ENCODE measurements at regions not wholly inside any gene's neighbourhood (a gene's known extent, or its start where the extent isn't known, plus 50 kb on each side); places are given as distances from the start of the nearest gene placed in this dataset.
"Not testable (repeated sequence)": the region's sequence is repeated elsewhere in the genome, so short reads cannot be mapped to it uniquely, and the experiment has no call there.

GRCh38 chr14:56000846-56001245 lies 117.4 kb upstream of the PELI2 start:
- no peak for DNase-seq

- no peak for DNase-seq
Measured at GRCh38 chr14:56002342-56002741, 115.9 kb upstream of the PELI2 start.

- DNase-seq: no peak
Measured at GRCh38 chr14:56002876-56003625, 115.2 kb upstream of the PELI2 start.

- no peak for DNase-seq
Measured at GRCh38 chr14:56004323-56004722, 113.9 kb upstream of the PELI2 start.

GRCh38 chr14:56004786-56005185 lies 113.4 kb upstream of the PELI2 start:
- DNase-seq: no peak

- no peak for DNase-seq
Measured at GRCh38 chr14:56005191-56006053, 112.8 kb upstream of the PELI2 start.

- DNase-seq: not testable (repeated sequence)
Measured at GRCh38 chr14:56007491-56007890, 110.7 kb upstream of the PELI2 start.

GRCh38 chr14:56008150-56008549 lies 110.1 kb upstream of the PELI2 start:
- DNase-seq: no peak

- DNase-seq: not testable (repeated sequence)
Measured at GRCh38 chr14:56008661-56009060, 109.5 kb upstream of the PELI2 start.

- no peak for DNase-seq
Measured at GRCh38 chr14:56023661-56024081, 94.5 kb upstream of the PELI2 start.

GRCh38 chr14:56025191-56025590 lies 93.0 kb upstream of the PELI2 start:
- DNase-seq: no peak

- no peak for DNase-seq
Measured at GRCh38 chr14:56026506-56026905, 91.7 kb upstream of the PELI2 start.

GRCh38 chr14:56027421-56027820 lies 90.8 kb upstream of the PELI2 start:
- no peak for DNase-seq

GRCh38 chr14:56027916-56028712 lies 90.1 kb upstream of the PELI2 start:
- DNase-seq: no peak

GRCh38 chr14:56036353-56036752 lies 81.9 kb upstream of the PELI2 start:
- DNase-seq: no peak

GRCh38 chr14:56040121-56040520 lies 78.1 kb upstream of the PELI2 start:
- no peak for DNase-seq

- no peak for DNase-seq
Measured at GRCh38 chr14:56044196-56044595, 74.0 kb upstream of the PELI2 start.

- no peak for DNase-seq
Measured at GRCh38 chr14:56046546-56046945, 71.7 kb upstream of the PELI2 start.

- no peak for DNase-seq
Measured at GRCh38 chr14:56046996-56047395, 71.2 kb upstream of the PELI2 start.

GRCh38 chr14:56049536-56049935 lies 68.7 kb upstream of the PELI2 start:
- no peak for DNase-seq

GRCh38 chr14:56055511-56055910 lies 62.7 kb upstream of the PELI2 start:
- DNase-seq: no peak

GRCh38 chr14:56056031-56056430 lies 62.2 kb upstream of the PELI2 start:
- no peak for DNase-seq

GRCh38 chr14:56057071-56057741 lies 61.0 kb upstream of the PELI2 start:
- DNase-seq: no peak
